A549 (cell line): ENCODE measurements at regions not wholly inside any gene's neighbourhood (a gene's known extent, or its start where the extent isn't known, plus 50 kb on each side); places are given as distances from the start of the nearest gene placed in this dataset.

Experiments used
- ATAC-seq, 2 experiments: fragments of 200-7000 bp in 1 of 2; fragments of >200 bp in 1 of 2; cut with Nextera tagmentation in 1 of 2; cut with Tn5 transposase in 1 of 2; 3 replicates each; pipeline versions ENCODE4 v1.8.0 to v1.9.1; 2018 to 2020; ENCODE audit warnings: mild to moderate bottlenecking in 1 of 2, moderate library complexity in 1 of 2
- CTCF ChIA-PET: fragments of 300-600 bp; sonication (Branson Sonifier 250); formaldehyde crosslinking; extraction: SDS; loops from one replicate; lab custom pipeline; 2021; ENCODE audit warnings: antibody characterized with exemption, inconsistent platforms; lab: Yijun Ruan, JAX
- POLR2A ChIA-PET: fragments of 350-600 bp; formaldehyde crosslinking; extraction: SDS; loops from one replicate; lab custom pipeline; 2021; ENCODE audit warnings: antibody characterized with exemption, inconsistent platforms; lab: Yijun Ruan, JAX
- DNase-seq, 2 experiments: peaks; one replicate each; pipeline versions ENCODE4 v3.0.0 to v3.0.0-alpha.2; 2011 to 2016; ENCODE audit warnings: low read depth in 1 of 2, low spot score in 1 of 2
- FAIRE-seq: peaks from 2 replicates; lab custom pipeline; 2011; peaks lifted over from hg19 to GRCh38; lab: Jason Lieb, UNC
- H3K27ac ChIP-seq, 2 experiments: fragments of >200 bp; sonication (Bioruptor Twin); formaldehyde crosslinking; 3 replicates each; pipeline ENCODE4 v1.5.1; 2016 to 2017
- H3K4me1 ChIP-seq: fragments of >200 bp; sonication (Bioruptor Twin); formaldehyde crosslinking; 3 replicates; pipeline ENCODE4 v1.6.1; 2016
- H3K4me2 ChIP-seq: fragments of >200 bp; sonication (Bioruptor Twin); formaldehyde crosslinking; 3 replicates; pipeline ENCODE4 v1.6.1; 2016
- H3K4me3 ChIP-seq: fragments of >200 bp; sonication (Bioruptor Twin); formaldehyde crosslinking; 3 replicates; pipeline ENCODE4 v1.5.1; 2016
- H3K9me3 ChIP-seq: fragments of >200 bp; sonication (Bioruptor Twin); formaldehyde crosslinking; 3 replicates; pipeline ENCODE4 v1.6.1; 2016
- BCL3 ChIP-seq: fragments of >200 bp; sonication (Bioruptor Twin); formaldehyde crosslinking; IDR thresholded peaks from 3 replicates; pipeline ENCODE4 v1.6.1; 2016
- BHLHE40 ChIP-seq: IDR thresholded peaks from 2 replicates; pipeline ENCODE4 v1.6.1; 2012; ENCODE audit warnings: low read depth, low read length, inconsistent platforms
- CBX2 ChIP-seq: fragments of 200-600 bp; sonication (generic); IDR thresholded peaks from 2 replicates; pipeline ENCODE4 v1.6.1; 2016; ENCODE audit warnings: low read depth, mild to moderate bottlenecking, borderline replicate concordance
- CBX8 ChIP-seq: fragments of 200-600 bp; sonication (generic); IDR thresholded peaks from 2 replicates; pipeline ENCODE4 v1.6.1; 2016
- CHD2 ChIP-seq: fragments of 150-350 bp; IDR thresholded peaks from 2 replicates; pipeline ENCODE4 v1.6.1; 2014; ENCODE audit warnings: low read length; ENCODE audit not compliant: partially characterized antibody
- EHMT2 ChIP-seq: fragments of 200-600 bp; sonication (generic); IDR thresholded peaks from 2 replicates; pipeline ENCODE4 v1.6.1; 2016; ENCODE audit warnings: antibody characterized with exemption, low read depth, mild to moderate bottlenecking, moderate library complexity
- EP300 ChIP-seq, 2 experiments: fragments of >200 bp; sonication (Bioruptor Twin); formaldehyde crosslinking; IDR thresholded peaks; 2 replicates in 1 of 2; 3 replicates in 1 of 2; pipeline ENCODE4 v1.6.1; 2016 to 2017
- GATA3 ChIP-seq: IDR thresholded peaks from 2 replicates; pipeline ENCODE4 v1.6.1; 2012; ENCODE audit warnings: borderline replicate concordance
- HDAC2 ChIP-seq: fragments of 200-600 bp; sonication (generic); IDR thresholded peaks from 2 replicates; pipeline ENCODE4 v1.6.1; 2016
- JUN ChIP-seq, 2 experiments: fragments of >200 bp; sonication (Bioruptor Twin); formaldehyde crosslinking; IDR thresholded peaks; 2 replicates in 1 of 2; 3 replicates in 1 of 2; pipeline ENCODE4 v1.6.1; 2016 to 2017
- JUNB ChIP-seq: fragments of >200 bp; sonication (Bioruptor Twin); formaldehyde crosslinking; IDR thresholded peaks from 2 replicates; pipeline ENCODE4 v1.6.1; 2016
- KDM1A ChIP-seq: fragments of 200-600 bp; sonication (generic); IDR thresholded peaks from 2 replicates; pipeline ENCODE4 v1.6.1; 2016; ENCODE audit warnings: low read depth, mild to moderate bottlenecking
- MAFK ChIP-seq: fragments of 450-650 bp; IDR thresholded peaks from 2 replicates; pipeline ENCODE4 v1.6.1; 2014; ENCODE audit not compliant: partially characterized antibody
- MAZ ChIP-seq: fragments of 150-350 bp; IDR thresholded peaks from 2 replicates; pipeline ENCODE4 v1.6.1; 2014; ENCODE audit warnings: antibody characterized with exemption, low read depth, low read length, borderline replicate concordance
- NFE2L2 ChIP-seq: fragments of 150-350 bp; conservative IDR thresholded peaks from 2 replicates; pipeline ENCODE4 v1.6.1; 2014; ENCODE audit warnings: low read length
- RAD21 ChIP-seq, 2 experiments: fragments of >200 bp in 1 of 2; sonication (Bioruptor Twin) in 1 of 2; formaldehyde crosslinking in 1 of 2; IDR thresholded peaks in 1 of 2; conservative IDR thresholded peaks in 1 of 2; 2 replicates in 1 of 2; 3 replicates in 1 of 2; pipeline ENCODE4 v1.6.1; 2012 to 2018; ENCODE audit warnings: inconsistent platforms in 1 of 2
- RFX5 ChIP-seq: fragments of 450-650 bp; IDR thresholded peaks from 2 replicates; pipeline ENCODE4 v1.7.1; 2014; ENCODE audit warnings: antibody characterized with exemption, mild to moderate bottlenecking, moderate library complexity
- RNF2 ChIP-seq: fragments of 200-600 bp; sonication (generic); IDR thresholded peaks from 2 replicates; pipeline ENCODE4 v1.6.1; 2016; ENCODE audit warnings: low read depth, mild to moderate bottlenecking, antibody characterized with exemption, moderate library complexity, borderline replicate concordance
- TFCP2L1 ChIP-seq: fragments of 250-450 bp; sonication (Bioruptor Pico); IDR thresholded peaks from 2 replicates; pipeline ENCODE4 v1.5.0; 2021; ENCODE audit warnings: mild to moderate bottlenecking
- TP53 ChIP-seq: fragments of 250-450 bp; sonication (Bioruptor Pico); IDR thresholded peaks from 2 replicates; pipeline ENCODE4 v1.5.0; 2021; ENCODE audit warnings: mild to moderate bottlenecking, moderate library complexity
- USF2 ChIP-seq: fragments of 450-650 bp; IDR thresholded peaks from 2 replicates; pipeline ENCODE4 v1.6.1; 2014; ENCODE audit warnings: antibody characterized with exemption
- ZSCAN20 ChIP-seq: fragments of 250-450 bp; sonication (Bioruptor Pico); IDR thresholded peaks from 2 replicates; pipeline ENCODE4 v1.8.0; 2022; ENCODE audit warnings: mild to moderate bottlenecking, moderate library complexity
- WGBS: methylation state at CpG from one replicate; pipeline ENCODE4 v1.1.6; 2017; ENCODE audit errors: missing lambda C conversion rate; 5-methylcytosine and 5-hydroxymethylcytosine counted together
- TF ChIP-seq, protein P1 (sequence below): IDR thresholded peaks from 2 replicates; pipeline ENCODE4 v1.6.1; 2012; ENCODE audit warnings: low read depth, borderline replicate concordance
- TF ChIP-seq, protein P2 (sequence below): fragments of 150-350 bp; IDR thresholded peaks from 2 replicates; pipeline ENCODE4 v1.6.1; 2014; ENCODE audit warnings: low read depth, mild to moderate bottlenecking, low read length
- TF ChIP-seq, protein P3 (sequence below): fragments of 250-450 bp; sonication (Bioruptor Pico); IDR thresholded peaks from 2 replicates; pipeline ENCODE4 v1.5.0; 2021; ENCODE audit warnings: mild to moderate bottlenecking, moderate library complexity, borderline replicate concordance
- TF ChIP-seq, protein P4 (sequence below): fragments of 200-600 bp; sonication (generic); IDR thresholded peaks from 2 replicates; pipeline ENCODE4 v1.6.1; 2016; ENCODE audit warnings: antibody characterized with exemption, mild to moderate bottlenecking, moderate library complexity

GRCh38 chr6:106748547-106749207 is 119.3 kb downstream of the QRSL1 start:
- 85% methylated on average over 3 of the region's 3 CpGs for WGBS
- Histone ChIP-seq H3K27ac (peak overlapping the region; percentile 94 to 97), H3K4me3 (no peak overlapping the region), H3K4me2 (peak overlapping the region; percentile 37; the same call in 2 of the 3 replicates), H3K4me1 (peaks cover 91% of the 10 kb centered on the region), H3K9me3 (no peaks in the 10 kb centered on the region)
- CTCF ChIA-PET: interaction anchor here (0.6 to 2.0 kb wide), 4 partner anchors 9 to 850 kb away, joined by 3 to 7 read pairs (median 4); no protein-coding TSS in a partner anchor
- TF ChIP-seq RFX5 (no peak), KDM1A (no peak), GATA3 (no peak), TFCP2L1 (CRISPR knock-in tag) (no peak), USF2 (no peak), ZSCAN20 (CRISPR knock-in tag) (no peak), HDAC2 (no peak), TP53 (CRISPR knock-in tag) (no peak), BHLHE40 (no peak), EHMT2 (no peak), JUN (IDR thresholded peaks at IDR 0.05) (no peak), CBX8 (no peak), NFE2L2 (no peak), RNF2 (no peak)
- TF ChIP-seq, protein P1, sequence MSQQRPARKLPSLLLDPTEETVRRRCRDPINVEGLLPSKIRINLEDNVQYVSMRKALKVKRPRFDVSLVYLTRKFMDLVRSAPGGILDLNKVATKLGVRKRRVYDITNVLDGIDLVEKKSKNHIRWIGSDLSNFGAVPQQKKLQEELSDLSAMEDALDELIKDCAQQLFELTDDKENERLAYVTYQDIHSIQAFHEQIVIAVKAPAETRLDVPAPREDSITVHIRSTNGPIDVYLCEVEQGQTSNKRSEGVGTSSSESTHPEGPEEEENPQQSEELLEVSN: no peak
- TF ChIP-seq, protein P2, sequence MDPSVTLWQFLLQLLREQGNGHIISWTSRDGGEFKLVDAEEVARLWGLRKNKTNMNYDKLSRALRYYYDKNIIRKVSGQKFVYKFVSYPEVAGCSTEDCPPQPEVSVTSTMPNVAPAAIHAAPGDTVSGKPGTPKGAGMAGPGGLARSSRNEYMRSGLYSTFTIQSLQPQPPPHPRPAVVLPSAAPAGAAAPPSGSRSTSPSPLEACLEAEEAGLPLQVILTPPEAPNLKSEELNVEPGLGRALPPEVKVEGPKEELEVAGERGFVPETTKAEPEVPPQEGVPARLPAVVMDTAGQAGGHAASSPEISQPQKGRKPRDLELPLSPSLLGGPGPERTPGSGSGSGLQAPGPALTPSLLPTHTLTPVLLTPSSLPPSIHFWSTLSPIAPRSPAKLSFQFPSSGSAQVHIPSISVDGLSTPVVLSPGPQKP: no peak
- ATAC-seq (no peak), FAIRE-seq (no peak), DNase-seq (no peak)
- POLR2A ChIA-PET: no interaction called here

DNA sequence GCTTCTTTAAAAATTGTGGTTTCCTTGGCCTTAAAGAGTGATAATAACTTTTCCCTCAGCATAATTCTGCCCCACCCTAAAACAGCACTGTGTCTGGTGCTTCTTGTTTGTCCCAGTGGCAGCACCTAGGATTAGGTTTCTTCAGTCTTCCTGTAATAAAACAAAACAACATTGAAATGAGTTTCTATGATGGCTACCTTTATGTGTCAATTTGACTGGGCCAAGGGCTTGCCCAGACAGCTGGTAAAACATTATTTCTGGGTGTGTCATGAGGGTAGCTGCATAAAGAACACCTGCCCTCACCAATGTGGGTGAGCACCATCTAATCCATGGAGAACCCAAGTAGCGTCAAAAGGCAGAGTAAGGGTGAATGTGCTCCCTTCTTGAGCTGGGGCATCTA is 117.8 kb downstream of the QRSL1 start:
- FAIRE-seq (no peak), DNase-seq (no peak), ATAC-seq (peak in 1 of 2 experiments; percentile 4; a peak in 1 of 6 replicates)
- Histone ChIP-seq H3K4me2 (peak overlapping the region; percentile 73), H3K27ac (peak overlapping the region; percentile 94 to 97), H3K4me1 (peaks cover 85% of the 10 kb centered on the region), H3K4me3 (no peak overlapping the region), H3K9me3 (0 out of 3 replicates have a peak, but pooled peaks cover 3% of the 10 kb centered on the region)
- TF ChIP-seq MAZ: no peak
- no peak for TF ChIP-seq RNF2
- TF ChIP-seq EHMT2: no peak
- TF ChIP-seq, protein P3, sequence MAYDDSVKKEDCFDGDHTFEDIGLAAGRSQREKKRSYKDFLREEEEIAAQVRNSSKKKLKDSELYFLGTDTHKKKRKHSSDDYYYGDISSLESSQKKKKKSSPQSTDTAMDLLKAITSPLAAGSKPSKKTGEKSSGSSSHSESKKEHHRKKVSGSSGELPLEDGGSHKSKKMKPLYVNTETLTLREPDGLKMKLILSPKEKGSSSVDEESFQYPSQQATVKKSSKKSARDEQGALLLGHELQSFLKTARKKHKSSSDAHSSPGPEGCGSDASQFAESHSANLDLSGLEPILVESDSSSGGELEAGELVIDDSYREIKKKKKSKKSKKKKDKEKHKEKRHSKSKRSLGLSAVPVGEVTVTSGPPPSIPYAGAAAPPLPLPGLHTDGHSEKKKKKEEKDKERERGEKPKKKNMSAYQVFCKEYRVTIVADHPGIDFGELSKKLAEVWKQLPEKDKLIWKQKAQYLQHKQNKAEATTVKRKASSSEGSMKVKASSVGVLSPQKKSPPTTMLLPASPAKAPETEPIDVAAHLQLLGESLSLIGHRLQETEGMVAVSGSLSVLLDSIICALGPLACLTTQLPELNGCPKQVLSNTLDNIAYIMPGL: no peak
- TF ChIP-seq MAFK: no peak
- no peak for TF ChIP-seq CHD2
- TF ChIP-seq TP53 (CRISPR knock-in tag): no peak
- no peak for TF ChIP-seq JUNB
- no peak for TF ChIP-seq BCL3
- TF ChIP-seq EP300 (IDR thresholded peaks at IDR 0.05): no peak
- TF ChIP-seq, protein P4, sequence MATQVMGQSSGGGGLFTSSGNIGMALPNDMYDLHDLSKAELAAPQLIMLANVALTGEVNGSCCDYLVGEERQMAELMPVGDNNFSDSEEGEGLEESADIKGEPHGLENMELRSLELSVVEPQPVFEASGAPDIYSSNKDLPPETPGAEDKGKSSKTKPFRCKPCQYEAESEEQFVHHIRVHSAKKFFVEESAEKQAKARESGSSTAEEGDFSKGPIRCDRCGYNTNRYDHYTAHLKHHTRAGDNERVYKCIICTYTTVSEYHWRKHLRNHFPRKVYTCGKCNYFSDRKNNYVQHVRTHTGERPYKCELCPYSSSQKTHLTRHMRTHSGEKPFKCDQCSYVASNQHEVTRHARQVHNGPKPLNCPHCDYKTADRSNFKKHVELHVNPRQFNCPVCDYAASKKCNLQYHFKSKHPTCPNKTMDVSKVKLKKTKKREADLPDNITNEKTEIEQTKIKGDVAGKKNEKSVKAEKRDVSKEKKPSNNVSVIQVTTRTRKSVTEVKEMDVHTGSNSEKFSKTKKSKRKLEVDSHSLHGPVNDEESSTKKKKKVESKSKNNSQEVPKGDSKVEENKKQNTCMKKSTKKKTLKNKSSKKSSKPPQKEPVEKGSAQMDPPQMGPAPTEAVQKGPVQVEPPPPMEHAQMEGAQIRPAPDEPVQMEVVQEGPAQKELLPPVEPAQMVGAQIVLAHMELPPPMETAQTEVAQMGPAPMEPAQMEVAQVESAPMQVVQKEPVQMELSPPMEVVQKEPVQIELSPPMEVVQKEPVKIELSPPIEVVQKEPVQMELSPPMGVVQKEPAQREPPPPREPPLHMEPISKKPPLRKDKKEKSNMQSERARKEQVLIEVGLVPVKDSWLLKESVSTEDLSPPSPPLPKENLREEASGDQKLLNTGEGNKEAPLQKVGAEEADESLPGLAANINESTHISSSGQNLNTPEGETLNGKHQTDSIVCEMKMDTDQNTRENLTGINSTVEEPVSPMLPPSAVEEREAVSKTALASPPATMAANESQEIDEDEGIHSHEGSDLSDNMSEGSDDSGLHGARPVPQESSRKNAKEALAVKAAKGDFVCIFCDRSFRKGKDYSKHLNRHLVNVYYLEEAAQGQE: no peak
- TF ChIP-seq CBX2: no peak
- TF ChIP-seq USF2: no peak
- no peak for TF ChIP-seq JUN (IDR thresholded peaks at IDR 0.05)
- TF ChIP-seq RAD21 (conservative IDR thresholded peaks at IDR 0.05 in 1 of 2, IDR thresholded peaks at IDR 0.05 in 1 of 2): no peak
- CTCF ChIA-PET: interaction anchor here (2.0 kb wide), 1 partner anchor 11 kb away, joined by 7 read pairs; no protein-coding TSS in a partner anchor
- POLR2A ChIA-PET: interaction anchor here (1.1 kb wide), 1 partner anchor 227 kb away, joined by 3 read pairs; no protein-coding TSS in a partner anchor
- 75% methylated on average over 1 of the region's 1 CpG for WGBS
